ENCODE measurements at regions not wholly inside any gene's neighbourhood (a gene's known extent, or its start where the extent isn't known, plus 50 kb on each side); places are given as distances from the start of the nearest gene placed in this dataset.

GRCh38 chr17:83154311-83155127 is 75.1 kb downstream of the METRNL start (continued):
- TF ChIP-seq CHD7 (IDR thresholded peaks at IDR 0.05; ENCODE audit: insufficient replicate concordance, low read length), result no peak
- TF ChIP-seq RXRA (IDR thresholded peaks at IDR 0.05; ENCODE audit: insufficient read depth, low read depth, low read length), result no peak
